ENCODE measurements at regions not wholly inside any gene's neighbourhood (a gene's known extent, or its start where the extent isn't known, plus 50 kb on each side); places are given as distances from the start of the nearest gene placed in this dataset.
"Not testable (repeated sequence)": the region's sequence is repeated elsewhere in the genome, so short reads cannot be mapped to it uniquely, and the experiment has no call there.

DNA sequence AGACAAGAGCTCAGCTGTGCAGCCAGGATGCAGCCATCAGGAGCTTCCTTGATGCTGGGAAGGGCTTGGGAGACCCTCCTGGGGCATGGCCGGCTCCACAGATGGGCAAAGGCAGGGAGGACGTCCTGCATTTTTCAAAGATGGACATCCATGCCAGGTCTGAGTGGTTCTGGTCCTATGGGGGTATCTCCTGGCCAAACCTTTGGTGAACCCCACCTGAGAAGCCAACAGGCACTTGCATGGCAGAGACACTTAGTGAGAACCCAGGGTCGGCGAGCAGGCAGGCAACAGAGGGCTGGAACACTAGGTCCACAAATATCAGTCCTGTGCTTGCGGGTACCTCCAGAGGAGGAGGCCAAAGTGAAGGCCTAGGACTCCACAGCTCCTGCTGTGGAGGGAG, 70.0 kb downstream of the KCTD15 start:
- Histone ChIP-seq H3F3A (ENCODE audit: control insufficient read depth, insufficient read depth) (no peaks in the 10 kb centered on the region), H3K4me1 (ENCODE audit: control insufficient read depth, low read length) (no peaks in the 10 kb centered on the region)

DNA sequence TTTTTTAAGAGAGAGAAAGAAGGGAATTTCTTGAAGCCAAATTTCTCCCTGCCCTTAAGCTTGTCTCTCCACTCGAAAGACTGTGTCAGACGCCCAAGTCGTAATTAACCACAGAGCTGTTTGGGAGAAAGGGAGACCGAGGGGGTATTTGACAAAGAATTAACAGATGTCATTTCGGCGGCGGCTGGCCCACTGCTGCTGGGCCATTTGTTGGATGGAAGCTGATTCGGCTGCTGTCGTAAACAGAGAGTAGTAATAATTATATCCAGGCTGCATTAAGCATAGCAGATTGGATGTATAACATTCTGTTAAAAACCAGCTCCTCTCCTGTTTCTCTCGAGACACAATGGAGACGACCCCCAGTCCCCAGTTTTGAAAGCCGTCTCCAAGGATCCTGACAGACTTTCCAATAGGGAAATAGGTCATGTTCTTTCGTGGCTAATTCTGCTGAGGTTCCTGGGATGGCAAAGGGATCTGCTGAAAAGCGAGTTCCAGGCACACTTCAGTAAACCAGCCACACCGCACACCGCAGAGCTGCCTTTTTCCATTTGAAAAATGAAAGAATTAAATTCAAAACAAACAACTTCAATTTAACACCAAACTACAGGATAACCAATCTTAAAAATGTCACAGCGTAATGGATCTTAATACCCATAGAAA, 71.5 kb downstream of the KCTD15 start:
- H3F3A ChIP-seq (ENCODE audit: control insufficient read depth, insufficient read depth): no peaks in the 10 kb centered on the region
- no peaks in the 10 kb centered on the region for H3K9me2 ChIP-seq (replicated peaks; ENCODE audit: control insufficient read depth, low read length)
- no peaks in the 10 kb centered on the region for H3K79me2 ChIP-seq (ENCODE audit: control insufficient read depth, low read length)
- H3K27me3 ChIP-seq (ENCODE audit: control insufficient read depth, low read length): no peaks in the 10 kb centered on the region
- no peaks in the 10 kb centered on the region for H3K36me3 ChIP-seq (ENCODE audit: control insufficient read depth, low read length)
- no peaks in the 10 kb centered on the region for H4K20me1 ChIP-seq (ENCODE audit: control insufficient read depth, insufficient read depth, low read depth, low read length)
- H3K4me3 ChIP-seq (ENCODE audit: low read length): no peak overlapping the region
- no peaks in the 10 kb centered on the region for H3K9me3 ChIP-seq (ENCODE audit: control insufficient read depth, insufficient read depth, low read length)
- no peaks in the 10 kb centered on the region for H3K4me1 ChIP-seq (ENCODE audit: control insufficient read depth, low read length)
- TF ChIP-seq CTCF (IDR thresholded peaks at IDR 0.05; ENCODE audit: low read depth, low read length, poor library complexity, severe bottlenecking) (no peak), EZH2phosphoT487 (IDR thresholded peaks at IDR 0.05; ENCODE audit: borderline replicate concordance, low read length) (no peak)
- H3K4me2 ChIP-seq (ENCODE audit: low read length): no peak overlapping the region
- H3K27ac ChIP-seq (ENCODE audit: low read depth, low read length): no peak overlapping the region

More for the DNA sequence above, 70.0 kb downstream of the KCTD15 start:
- no peak overlapping the region for H3K4me2 ChIP-seq (ENCODE audit: low read length)
- H3K9me3 ChIP-seq (ENCODE audit: control insufficient read depth, insufficient read depth, low read length): no peaks in the 10 kb centered on the region
- H4K20me1 ChIP-seq (ENCODE audit: control insufficient read depth, insufficient read depth, low read depth, low read length): no peaks in the 10 kb centered on the region
- no peak overlapping the region for H3K27ac ChIP-seq (ENCODE audit: low read depth, low read length)
- no peak for TF ChIP-seq EZH2phosphoT487 (IDR thresholded peaks at IDR 0.05; ENCODE audit: borderline replicate concordance, low read length)
- H3K36me3 ChIP-seq (ENCODE audit: control insufficient read depth, low read length): no peaks in the 10 kb centered on the region
- no peak overlapping the region for H3K4me3 ChIP-seq (ENCODE audit: low read length)
- no peaks in the 10 kb centered on the region for H3K27me3 ChIP-seq (ENCODE audit: control insufficient read depth, low read length)
- H3K9me2 ChIP-seq (replicated peaks; ENCODE audit: control insufficient read depth, low read length): no peaks in the 10 kb centered on the region
- H3K79me2 ChIP-seq (ENCODE audit: control insufficient read depth, low read length): no peaks in the 10 kb centered on the region

- Histone ChIP-seq H3K36me3 (ENCODE audit: control insufficient read depth, low read length) (no peaks in the 10 kb centered on the region), H3K27me3 (ENCODE audit: control insufficient read depth, low read length) (no peaks in the 10 kb centered on the region), H3K79me2 (ENCODE audit: control insufficient read depth, low read length) (no peaks in the 10 kb centered on the region), H3K9me2 (replicated peaks; ENCODE audit: control insufficient read depth, low read length) (no peaks in the 10 kb centered on the region), H3K4me3 (ENCODE audit: low read length) (no peak overlapping the region), H3F3A (ENCODE audit: control insufficient read depth, insufficient read depth) (no peaks in the 10 kb centered on the region), H3K4me2 (ENCODE audit: low read length) (no peak overlapping the region), H4K20me1 (ENCODE audit: control insufficient read depth, insufficient read depth, low read depth, low read length) (no peaks in the 10 kb centered on the region), H3K9me3 (ENCODE audit: control insufficient read depth, insufficient read depth, low read length) (no peaks in the 10 kb centered on the region), H3K4me1 (ENCODE audit: control insufficient read depth, low read length) (no peaks in the 10 kb centered on the region), H3K27ac (ENCODE audit: low read depth, low read length) (no peak overlapping the region)
- TF ChIP-seq EZH2phosphoT487 (IDR thresholded peaks at IDR 0.05; ENCODE audit: borderline replicate concordance, low read length) (no peak), CTCF (IDR thresholded peaks at IDR 0.05; ENCODE audit: low read depth, low read length, poor library complexity, severe bottlenecking) (no peak)
Measured at GRCh38 chr19:33868788-33869412, 72.2 kb downstream of the KCTD15 start.

GRCh38 chr19:33870298-33870932, 73.7 kb downstream of the KCTD15 start:
- H4K20me1 ChIP-seq (ENCODE audit: control insufficient read depth, insufficient read depth, low read depth, low read length); H3K27me3 ChIP-seq (ENCODE audit: control insufficient read depth, low read length); H3K4me2 ChIP-seq (ENCODE audit: low read length); H3F3A ChIP-seq (ENCODE audit: control insufficient read depth, insufficient read depth); H3K36me3 ChIP-seq (ENCODE audit: control insufficient read depth, low read length); H3K9me2 ChIP-seq (replicated peaks; ENCODE audit: control insufficient read depth, low read length); H3K9me3 ChIP-seq (ENCODE audit: control insufficient read depth, insufficient read depth, low read length); H3K4me1 ChIP-seq (ENCODE audit: control insufficient read depth, low read length); H3K79me2 ChIP-seq (ENCODE audit: control insufficient read depth, low read length); H3K4me3 ChIP-seq (ENCODE audit: low read length); H3K27ac ChIP-seq (ENCODE audit: low read depth, low read length): not testable (repeated sequence)
